ENCODE measurements at regions not wholly inside any gene's neighbourhood (a gene's known extent, or its start where the extent isn't known, plus 50 kb on each side); places are given as distances from the start of the nearest gene placed in this dataset.

DNA sequence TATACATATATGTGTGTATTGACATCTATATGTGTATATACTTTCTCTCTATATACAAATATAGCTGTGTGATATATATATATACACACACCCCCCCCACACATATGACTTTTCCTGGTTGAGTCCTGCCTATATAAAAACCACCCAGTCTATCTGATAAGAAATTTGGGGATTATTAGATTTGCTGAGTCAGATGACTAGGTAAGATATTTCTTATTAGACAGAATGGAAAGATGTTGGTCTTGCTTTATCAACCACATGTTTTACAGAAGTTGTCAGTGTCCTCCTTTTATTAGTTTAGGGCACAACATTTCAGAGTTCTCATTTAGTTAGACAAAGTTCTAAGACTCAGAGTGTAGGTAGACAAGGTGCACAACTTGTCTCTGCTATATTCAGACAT, 953.3 kb downstream of the METTL15 start:
- TF ChIP-seq, protein P1, sequence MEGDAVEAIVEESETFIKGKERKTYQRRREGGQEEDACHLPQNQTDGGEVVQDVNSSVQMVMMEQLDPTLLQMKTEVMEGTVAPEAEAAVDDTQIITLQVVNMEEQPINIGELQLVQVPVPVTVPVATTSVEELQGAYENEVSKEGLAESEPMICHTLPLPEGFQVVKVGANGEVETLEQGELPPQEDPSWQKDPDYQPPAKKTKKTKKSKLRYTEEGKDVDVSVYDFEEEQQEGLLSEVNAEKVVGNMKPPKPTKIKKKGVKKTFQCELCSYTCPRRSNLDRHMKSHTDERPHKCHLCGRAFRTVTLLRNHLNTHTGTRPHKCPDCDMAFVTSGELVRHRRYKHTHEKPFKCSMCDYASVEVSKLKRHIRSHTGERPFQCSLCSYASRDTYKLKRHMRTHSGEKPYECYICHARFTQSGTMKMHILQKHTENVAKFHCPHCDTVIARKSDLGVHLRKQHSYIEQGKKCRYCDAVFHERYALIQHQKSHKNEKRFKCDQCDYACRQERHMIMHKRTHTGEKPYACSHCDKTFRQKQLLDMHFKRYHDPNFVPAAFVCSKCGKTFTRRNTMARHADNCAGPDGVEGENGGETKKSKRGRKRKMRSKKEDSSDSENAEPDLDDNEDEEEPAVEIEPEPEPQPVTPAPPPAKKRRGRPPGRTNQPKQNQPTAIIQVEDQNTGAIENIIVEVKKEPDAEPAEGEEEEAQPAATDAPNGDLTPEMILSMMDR (conservative IDR thresholded peaks at IDR 0.05; ENCODE audit: low read depth, low read length) = no peak
- no peak for TF ChIP-seq EZH2 (IDR thresholded peaks at IDR 0.05; ENCODE audit: low read length, unreplicated experiment)
